HEK293T (cell line): ENCODE measurements at regions not wholly inside any gene's neighbourhood (a gene's known extent, or its start where the extent isn't known, plus 50 kb on each side); places are given as distances from the start of the nearest gene placed in this dataset.

ENCODE experiments used
- ARNT ChIP-seq: fragments of 450-650 bp; IDR thresholded peaks from 2 replicates; pipeline ENCODE4 v1.6.1; 2017; ENCODE audit warnings: mild to moderate bottlenecking
- BHLHE40 ChIP-seq: fragments of 450-650 bp; IDR thresholded peaks from 2 replicates; pipeline ENCODE4 v1.6.1; 2016; ENCODE audit warnings: mild to moderate bottlenecking, moderate library complexity, borderline replicate concordance
- FOXK2 ChIP-seq: fragments of 450-650 bp; IDR thresholded peaks from 2 replicates; pipeline ENCODE4 v1.6.1; 2016; ENCODE audit warnings: mild to moderate bottlenecking
- FOXM1 ChIP-seq: fragments of 450-650 bp; IDR thresholded peaks from 2 replicates; pipeline ENCODE4 v1.6.1; 2017; ENCODE audit warnings: mild to moderate bottlenecking, borderline replicate concordance
- HDGF ChIP-seq: fragments of 450-650 bp; IDR thresholded peaks from 2 replicates; pipeline ENCODE4 v1.6.1; 2017; ENCODE audit warnings: antibody characterized with exemption, borderline replicate concordance
- NFRKB ChIP-seq: fragments of 450-650 bp; IDR thresholded peaks from 2 replicates; pipeline ENCODE4 v1.6.1; 2016; ENCODE audit warnings: mild to moderate bottlenecking, moderate library complexity
- SP1 ChIP-seq: fragments of 450-650 bp; IDR thresholded peaks from 2 replicates; pipeline ENCODE4 v1.6.1; 2017
- SUZ12 ChIP-seq: fragments of 450-650 bp; IDR thresholded peaks from 2 replicates; pipeline ENCODE4 v1.6.1; 2016; ENCODE audit warnings: mild to moderate bottlenecking
- TARDBP ChIP-seq: fragments of 450-650 bp; IDR thresholded peaks from 2 replicates; pipeline ENCODE4 v1.6.1; 2016
- ZNF384 ChIP-seq: fragments of 450-650 bp; IDR thresholded peaks from 2 replicates; pipeline ENCODE4 v1.6.1; 2016

- TF ChIP-seq FOXK2 (no peak), ZNF384 (no peak), FOXM1 (no peak), BHLHE40 (no peak), SP1 (no peak), TARDBP (no peak), ARNT (no peak), HDGF (no peak), SUZ12 (no peak), NFRKB (no peak)
Observed at GRCh38 chr20:24819331-24819965, 129.6 kb upstream of the CST7 start.
